ENCODE measurements at regions not wholly inside any gene's neighbourhood (a gene's known extent, or its start where the extent isn't known, plus 50 kb on each side); places are given as distances from the start of the nearest gene placed in this dataset.

GRCh38 chrX:45404206-45404605, 203.5 kb upstream of the DIPK2B start:
- TF ChIP-seq CTCF (IDR thresholded peaks at IDR 0.05; ENCODE audit: borderline replicate concordance, extremely low read depth, low read length, poor library complexity, severe bottlenecking) (no peak), EZH2 (IDR thresholded peaks at IDR 0.05; ENCODE audit: borderline replicate concordance, low read depth, low read length, severe bottlenecking) (no peak)
